ENCODE measurements at regions not wholly inside any gene's neighbourhood (a gene's known extent, or its start where the extent isn't known, plus 50 kb on each side); places are given as distances from the start of the nearest gene placed in this dataset.
A peak's percentile ranks its signal among the peaks of the same experiment; 100 is the strongest.

DNA sequence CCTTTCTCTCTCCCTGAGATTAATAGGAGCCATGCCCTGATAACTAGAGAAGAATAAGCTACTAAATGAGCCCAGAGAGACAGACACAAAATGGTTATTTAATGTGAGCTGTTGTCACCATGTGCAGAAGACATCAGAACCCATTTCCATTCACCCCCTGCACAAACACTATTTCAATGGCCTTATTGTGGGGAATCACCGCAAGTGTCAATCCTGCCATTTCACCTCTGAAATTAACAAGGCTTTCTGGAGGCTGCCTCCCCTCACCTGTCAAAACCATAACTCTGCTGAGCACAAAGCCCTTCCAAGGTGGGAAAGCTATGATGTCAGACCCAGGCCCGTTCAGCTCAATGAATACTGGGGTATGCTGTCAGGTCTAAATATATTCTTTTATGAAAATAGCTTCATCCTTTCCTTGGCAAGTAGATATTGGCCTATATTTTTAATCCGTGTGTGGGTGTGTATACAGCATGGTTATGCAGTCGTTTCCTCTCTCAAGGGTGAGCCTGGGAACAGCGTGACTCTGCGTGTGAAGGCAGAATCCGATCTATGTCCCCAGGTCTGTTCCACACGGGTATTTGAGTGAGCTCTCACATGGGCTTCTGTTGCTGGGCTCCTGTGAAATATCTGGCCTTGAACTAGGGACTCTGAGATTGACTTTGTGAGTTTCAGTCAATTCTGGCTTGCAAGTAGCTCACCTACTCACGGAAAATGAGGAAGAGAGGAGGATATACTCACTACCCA, 266.3 kb downstream of the FBXW7 start:
- no peak for DNase-seq

DNA sequence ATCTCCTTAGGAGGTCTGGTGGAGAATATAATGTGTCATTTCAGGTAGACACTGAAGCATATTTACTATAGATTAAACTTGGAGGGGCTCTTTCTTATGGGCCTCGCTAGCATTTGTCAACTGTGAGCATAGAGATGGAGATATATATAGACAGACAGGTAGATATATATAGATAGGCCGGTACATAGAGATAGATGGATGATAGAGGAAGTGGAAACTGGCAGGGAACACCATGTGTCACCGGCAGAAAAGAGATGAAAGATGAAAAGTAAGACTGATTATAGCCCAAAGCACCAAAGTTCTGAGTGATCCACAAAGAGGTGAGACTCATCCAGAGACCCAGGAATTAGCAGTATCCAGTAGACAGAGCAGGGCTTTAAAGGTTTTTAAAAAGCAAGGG, 268.1 kb downstream of the FBXW7 start:
- DNase-seq, result no peak

DNA sequence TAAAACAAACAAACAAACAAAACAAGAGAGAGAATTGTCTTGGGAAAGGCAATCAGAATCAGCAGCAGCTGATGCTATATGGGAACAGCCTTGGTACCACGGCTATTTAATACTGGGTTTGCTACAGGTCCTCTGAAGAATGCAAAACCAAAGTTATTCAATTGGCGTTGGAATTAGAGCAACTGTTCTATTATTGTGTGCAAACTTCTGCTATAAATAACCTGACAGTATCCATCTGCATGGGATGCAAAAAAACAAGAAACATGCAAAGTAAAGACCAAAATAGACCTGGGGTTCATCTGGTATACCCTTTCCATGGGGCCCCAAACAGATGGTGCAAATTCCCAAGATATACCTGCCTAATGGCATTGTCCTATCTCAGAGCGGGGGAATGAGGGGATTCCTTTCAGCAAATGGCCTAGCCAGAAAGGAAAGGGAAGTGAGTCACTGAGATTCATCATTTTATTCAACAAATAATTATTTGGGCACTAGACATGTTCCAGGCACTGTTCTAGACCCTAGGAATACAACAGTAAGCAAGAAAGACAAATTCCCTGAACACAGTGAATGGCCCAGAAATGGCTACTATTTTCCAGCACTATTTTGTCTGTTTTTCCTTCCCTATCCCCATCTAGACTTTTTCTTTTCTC, 268.9 kb downstream of the FBXW7 start:
- DNase-seq, result no peak

DNA sequence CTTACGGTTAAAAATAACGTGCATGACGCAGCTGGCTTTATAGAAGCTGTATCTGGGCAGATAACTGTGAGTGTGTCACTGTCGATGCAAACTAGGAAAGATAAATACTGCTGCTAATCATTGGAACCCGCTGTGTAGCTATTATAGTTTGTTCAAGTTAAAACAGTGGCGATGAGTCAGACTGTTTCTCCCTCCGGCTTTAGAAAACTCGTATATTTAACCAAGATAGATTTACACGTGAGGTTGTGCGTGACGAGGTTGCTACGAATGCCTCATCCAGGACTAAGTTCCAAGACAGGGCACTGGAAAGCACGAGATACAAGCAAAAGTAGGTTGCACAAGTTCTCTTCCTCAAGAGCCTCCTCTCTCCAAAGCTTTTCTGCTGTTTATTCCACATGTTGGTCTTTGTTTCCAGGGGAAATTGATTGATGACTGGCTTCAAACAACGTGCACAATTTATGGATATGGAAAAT, 270.7 kb downstream of the FBXW7 start:
- peak; percentile 74 for DNase-seq

DNA sequence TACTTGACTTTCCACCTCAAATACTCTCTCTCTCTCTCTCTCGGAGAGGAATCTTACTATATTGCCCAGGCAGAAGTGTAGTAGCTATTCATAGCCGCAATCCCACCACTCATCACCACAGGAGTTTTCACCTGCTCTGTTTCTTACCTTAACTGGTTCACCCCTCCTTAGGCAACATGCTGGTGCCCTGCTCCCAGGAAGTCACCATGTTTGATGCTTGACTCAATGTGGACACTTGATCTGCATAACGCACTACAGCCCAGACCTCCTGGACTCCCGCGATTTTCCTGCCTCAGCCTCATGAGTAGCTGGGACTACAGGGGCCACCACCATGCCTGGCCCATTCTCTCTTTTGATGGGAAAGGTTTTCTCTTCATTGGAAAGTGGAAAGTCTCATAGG, 271.8 kb downstream of the FBXW7 start:
- no peak for DNase-seq

DNA sequence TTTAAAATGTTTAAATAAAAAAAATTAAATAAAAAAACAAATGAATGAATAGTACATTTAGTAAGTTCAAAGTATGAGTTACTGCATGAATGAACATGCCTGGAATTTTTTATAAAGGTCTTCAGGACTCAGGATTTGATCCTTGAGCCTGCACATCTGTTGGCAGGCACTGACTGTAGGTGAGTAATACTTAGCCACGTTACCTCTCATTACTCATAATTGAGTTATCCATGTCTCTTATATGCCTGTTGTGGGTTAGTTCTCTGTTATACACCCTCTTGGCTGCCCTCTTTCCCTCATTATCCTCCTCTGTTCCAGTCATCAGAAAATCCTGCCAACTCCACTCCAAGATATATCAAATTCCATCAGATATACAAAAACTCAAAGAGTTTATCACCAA, 276.0 kb downstream of the FBXW7 start:
- peak; percentile 77 for DNase-seq

DNA sequence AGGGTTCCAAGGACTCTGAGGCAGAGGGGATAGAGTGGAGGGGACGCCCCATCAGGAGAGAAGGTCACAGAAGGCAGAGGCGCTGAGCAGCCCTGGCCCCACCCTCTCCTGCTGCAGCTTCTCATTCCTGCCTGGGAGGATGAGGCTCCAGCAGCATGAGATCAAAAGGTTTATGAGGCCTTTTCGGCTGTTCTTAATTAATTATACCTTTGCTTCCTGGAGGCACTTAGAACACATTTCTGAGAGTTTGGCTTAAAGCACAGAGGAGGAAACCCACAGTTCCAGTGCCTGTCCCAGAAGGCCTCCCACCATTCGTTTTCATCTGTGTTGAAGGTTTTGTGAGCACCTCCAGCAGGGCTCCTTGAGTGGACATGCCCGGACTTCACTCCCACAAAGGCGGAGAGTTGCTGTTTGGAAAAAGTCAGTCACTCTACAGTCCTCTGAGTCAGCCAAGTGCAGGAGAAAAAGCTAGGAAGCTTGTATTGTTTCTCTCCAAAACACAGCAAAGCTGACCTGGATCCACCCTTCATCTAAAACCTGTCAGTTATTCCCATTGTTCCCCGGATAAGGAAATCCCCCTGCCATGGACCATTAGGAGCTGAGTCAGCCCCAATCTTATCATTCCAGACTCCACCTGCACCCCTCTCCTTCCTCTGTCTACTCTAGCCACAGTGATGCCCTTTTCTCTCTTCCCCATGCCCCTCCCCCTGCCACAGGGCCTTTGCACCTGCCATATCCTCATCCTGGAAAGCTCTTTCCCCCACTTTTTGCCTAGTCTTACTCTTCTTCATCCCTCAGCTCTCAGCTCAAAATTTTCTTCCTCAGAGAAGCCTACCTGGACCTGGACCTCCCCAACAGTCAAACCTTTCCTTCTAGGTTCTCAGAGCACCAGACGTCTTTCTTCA, 276.8 kb downstream of the FBXW7 start:
- DNase-seq, result peak; percentile 76

DNA sequence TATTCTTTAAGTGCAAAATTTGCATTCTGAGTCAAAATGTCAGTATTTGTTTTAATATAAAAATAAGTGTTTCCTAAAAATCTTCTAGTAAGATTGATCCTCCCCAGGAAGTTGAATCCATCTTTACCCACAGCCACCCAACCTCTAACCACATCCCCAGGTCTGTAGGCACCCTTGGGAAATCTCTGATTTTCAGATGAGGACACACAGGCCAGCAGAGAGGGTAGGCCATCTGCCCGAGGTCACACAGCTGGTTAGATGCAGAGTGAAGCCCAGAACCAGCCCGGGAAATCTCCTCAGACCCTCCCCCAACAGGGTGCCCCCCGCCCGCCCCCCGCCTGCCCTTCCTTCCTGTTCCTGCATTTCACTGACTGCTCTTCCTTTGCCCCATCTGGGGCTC, 277.5 kb downstream of the FBXW7 start:
- no peak for DNase-seq

DNA sequence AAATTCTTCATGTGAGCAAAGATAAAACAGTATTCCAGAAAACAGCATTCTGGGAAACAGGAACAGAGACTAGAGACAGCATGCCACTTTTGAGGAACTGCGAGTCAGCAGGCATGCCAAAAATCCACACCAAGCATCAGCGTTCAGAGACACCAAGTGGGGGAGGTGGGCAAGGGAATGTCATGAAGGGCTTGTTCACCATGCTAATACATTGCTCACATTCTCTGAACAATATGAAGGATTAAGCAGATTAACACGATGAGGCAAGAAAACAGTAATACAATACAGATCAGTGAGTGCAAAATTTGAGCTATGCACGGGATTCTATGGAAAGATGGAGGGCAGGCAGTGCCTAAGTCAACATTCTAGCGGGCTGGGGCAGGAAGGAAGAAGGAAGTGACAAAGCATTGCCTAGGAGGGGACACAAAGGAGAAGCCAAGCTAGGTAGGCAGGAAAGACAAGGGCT, 278.3 kb downstream of the FBXW7 start:
- peak; percentile 84 for DNase-seq

DNA sequence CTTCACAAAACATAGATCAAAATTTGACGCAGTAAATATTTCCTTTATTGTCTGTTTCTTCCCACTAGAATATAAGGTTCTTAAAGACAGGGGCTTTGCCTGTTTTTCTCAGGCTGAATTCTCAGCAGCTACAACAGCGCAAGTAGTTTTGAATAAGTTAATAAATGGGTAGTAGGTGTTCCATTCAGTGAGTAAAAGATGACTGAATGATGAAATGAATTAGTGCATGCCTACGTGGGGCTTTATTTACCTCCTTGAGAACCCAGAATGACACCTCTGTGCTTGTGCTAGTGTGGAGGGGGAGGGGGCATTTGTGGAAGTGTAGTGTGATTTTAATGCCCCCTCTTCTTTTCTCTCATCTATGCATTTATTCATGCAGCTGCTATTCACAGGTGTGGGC, 278.9 kb downstream of the FBXW7 start:
- DNase-seq, result no peak

DNA sequence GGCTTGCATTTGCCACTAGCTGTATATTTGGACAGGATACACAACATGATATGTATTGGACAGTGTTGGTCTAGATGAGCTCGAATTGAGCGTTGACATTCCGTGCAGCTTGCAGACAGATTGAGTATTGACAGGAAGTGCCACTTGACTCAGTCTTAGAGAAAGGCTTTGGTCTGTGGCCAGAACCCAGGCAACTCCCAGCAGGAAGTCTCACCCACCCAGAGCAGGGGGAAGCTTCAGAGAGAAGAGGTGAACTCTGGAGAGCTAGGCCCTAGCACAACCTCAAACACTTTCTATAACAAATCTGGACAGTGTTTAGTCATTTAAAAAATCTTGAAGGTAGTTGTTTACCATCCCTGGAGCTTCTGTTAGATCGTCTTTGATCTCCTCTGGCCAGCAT, 280.5 kb downstream of the FBXW7 start:
- DNase-seq, result peak; percentile 48

DNA sequence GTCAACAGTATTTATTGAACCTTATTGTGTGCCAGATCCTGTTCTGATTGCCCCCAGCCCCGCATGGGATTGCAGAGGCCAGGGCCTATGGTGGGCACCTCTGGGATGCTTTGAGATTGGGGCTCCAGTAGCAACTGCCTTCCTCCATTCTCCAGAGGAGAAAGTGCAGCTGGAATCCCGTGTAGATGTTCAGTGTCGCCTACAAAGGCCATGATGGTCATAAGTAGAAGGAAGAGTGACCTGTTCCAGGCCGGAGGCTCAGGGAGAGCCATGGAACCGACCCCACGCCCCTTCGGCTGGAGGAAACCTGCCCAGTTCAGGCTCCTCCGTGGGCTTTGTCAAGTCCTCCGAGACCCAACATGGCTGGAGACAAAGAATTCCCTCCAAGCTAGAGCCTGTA, 287.5 kb downstream of the FBXW7 start:
- no peak for DNase-seq

DNA sequence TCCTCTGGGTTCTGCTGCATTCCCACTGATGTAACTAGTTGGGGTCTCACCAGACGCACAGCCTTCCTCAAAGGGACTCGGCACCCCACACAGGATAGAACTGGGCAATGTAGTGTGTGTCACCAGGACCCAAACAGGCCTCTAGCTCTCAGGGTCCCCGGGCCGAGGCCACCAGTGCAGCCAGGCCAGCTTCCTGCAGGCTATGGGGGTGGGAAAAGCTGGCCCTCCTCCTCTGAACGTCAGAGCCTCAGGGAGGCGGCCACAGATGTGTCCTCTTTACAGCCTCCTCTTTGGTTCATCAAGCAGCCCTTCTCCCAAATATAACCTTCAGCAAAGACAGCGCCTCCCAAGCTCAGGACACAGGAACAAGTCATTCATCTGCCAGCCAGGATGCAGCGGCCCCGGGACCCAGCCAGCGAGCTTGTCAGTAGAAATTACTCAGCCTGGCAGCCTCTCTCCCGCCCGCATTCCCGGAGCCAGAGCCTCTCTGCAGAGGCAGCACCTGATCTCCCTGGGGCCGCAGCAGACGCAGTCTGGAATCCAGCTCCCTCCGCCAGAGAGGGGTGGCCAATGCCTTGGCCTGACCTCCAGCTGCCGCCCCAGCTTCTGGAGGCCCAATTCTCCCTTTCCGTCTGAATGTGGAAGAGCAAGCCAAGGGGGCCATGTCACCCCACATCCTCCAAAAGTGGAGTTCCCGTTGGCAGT, 288.5 kb downstream of the FBXW7 start:
- no peak for DNase-seq

DNA sequence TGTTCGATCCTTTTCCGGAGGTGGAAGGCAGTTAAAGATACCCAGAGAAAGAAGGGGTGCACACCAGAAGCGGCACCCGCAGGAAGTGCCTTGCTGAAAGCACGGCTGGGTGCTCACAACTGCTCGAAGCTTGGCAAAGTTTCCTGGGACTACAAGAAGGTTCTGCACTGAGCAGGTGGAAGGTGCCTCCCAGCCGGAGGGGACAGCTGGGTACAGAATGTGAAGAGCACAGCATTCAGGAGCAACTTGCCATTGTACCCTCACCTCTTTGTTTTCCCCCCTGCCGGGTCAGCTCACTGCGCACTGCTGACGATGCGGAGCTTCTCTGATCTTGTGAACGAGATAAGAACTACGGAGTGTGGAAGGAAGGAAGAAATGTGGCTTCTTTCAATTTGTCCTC, 289.2 kb downstream of the FBXW7 start:
- DNase-seq, result no peak

DNA sequence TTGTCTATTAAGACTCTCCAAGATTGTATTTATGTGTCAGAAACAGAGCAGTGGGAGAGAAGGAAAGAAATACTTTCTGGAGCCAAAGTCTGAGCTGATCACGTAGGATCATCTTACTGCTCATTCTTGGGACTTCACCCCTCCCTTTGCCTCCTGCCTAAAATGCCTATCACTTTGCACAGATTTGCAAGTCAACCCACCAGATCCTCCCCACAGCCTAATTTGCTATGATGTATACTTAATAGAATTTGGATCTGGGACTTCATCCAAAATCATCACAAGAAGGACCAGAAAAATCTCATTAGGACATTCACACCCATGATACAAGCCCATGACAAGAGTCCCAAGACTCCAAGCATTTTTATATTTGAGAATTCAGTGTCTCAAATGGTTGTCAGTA, 290.2 kb downstream of the FBXW7 start:
- peak; percentile 24 for DNase-seq

DNA sequence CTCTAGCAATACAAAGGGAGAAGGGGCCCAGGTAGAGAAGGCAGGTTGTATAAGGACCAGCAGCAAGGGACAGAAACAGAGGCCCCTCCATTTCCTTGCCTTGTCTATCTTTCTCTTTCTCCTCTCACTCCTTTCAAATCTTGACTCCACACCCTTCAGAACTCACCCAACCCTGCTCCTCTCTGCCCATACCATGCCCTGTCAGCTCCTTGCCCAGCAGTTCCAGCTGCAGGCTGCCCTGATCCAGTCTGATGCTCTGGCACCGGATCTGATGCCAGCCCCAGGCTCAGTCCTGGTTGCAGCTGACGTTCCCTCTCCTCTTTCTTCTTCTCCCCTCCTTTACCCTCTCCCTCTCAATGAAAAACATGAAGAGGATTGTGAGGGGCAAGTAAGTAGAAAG, 291.2 kb downstream of the FBXW7 start:
- DNase-seq, result no peak

DNA sequence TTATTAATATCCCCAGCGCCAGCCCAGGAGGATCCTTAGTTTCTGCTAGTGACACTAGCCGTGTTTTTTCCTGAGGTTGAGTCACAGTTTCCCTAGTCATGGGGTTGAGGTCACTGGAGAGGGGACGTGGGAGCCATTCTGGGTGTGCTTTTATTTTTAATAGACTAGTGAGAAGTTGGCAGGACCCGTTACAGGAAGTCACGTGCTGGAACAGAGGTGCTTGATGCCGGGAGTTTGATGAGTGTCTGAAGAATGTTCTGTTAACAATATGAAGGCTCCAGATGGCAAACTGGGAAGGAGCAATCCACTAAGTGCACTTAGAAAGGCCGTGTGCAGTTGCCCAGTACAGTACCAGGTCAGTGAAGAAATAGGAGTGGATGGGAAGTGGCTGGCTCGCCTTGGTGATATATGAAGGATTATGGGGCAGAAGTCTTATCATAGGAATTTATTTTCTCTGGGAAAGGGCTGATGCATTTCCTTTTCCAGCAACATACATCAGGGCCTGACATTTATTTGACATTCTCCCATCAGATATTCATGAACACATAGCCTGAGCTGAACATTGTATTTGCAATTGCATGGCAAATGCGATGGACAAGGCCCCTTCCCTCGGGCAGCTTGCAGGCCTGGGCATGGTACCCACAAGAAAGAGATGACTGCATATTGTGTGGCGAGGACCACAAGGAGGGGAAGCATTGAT, 291.8 kb downstream of the FBXW7 start:
- no peak for DNase-seq

DNA sequence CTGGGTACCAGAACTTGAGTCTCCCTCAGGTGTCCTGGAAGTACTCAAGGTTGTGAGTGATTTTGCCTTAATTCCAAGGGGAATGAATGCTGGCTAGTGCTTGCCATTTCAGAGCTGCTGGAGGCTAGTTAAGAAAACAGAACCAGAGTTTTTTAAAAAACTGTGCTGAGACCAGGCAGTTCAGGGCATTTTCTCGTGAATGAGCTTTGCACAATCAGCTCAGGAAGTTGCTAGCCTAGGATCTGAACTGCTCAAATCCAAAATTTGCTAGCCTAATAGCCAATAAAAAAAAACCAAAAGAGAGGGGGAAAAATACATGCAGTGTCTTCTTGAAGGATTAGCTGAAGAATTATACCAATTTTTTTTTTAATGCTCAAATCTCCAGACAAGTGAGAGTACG, 292.7 kb downstream of the FBXW7 start:
- DNase-seq, result no peak

DNA sequence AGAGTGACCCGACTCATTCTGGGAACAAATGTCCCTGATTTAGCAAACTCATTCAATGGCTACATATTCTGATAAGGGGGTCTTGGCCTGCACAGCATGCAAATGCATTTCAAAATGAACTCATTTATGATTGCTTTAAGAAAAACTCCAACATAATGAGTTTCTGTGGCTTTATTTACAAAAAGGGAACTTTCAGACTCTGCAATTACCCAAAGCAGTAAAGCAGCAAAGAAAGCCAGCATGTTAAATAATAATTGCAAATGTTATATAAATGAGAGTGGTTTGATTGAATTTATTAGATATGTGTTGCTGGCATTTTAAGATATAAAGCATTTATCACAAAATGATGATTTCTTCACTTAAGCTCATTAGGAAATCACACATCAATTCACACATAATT, 295.7 kb downstream of the FBXW7 start:
- no peak for DNase-seq

DNA sequence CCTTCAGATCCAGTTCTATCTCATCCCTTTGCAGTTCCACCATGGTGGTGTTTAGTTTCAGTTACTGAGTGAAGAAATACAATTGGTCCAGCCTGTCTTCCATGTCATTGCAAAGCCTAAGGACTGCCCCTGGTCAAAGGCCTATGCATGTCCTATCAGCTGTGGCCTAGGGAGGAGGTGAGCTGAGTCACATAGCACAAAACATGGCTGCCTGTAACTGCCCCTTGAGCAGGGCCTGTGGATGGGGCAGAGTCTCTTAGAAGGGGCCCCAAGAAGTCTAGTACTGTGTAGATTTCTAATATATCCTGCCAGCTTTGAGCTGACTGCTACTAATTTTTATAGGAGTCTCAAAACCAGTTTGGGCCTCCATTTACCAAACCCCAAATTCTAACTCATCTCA, 296.7 kb downstream of the FBXW7 start:
- no peak for DNase-seq

DNA sequence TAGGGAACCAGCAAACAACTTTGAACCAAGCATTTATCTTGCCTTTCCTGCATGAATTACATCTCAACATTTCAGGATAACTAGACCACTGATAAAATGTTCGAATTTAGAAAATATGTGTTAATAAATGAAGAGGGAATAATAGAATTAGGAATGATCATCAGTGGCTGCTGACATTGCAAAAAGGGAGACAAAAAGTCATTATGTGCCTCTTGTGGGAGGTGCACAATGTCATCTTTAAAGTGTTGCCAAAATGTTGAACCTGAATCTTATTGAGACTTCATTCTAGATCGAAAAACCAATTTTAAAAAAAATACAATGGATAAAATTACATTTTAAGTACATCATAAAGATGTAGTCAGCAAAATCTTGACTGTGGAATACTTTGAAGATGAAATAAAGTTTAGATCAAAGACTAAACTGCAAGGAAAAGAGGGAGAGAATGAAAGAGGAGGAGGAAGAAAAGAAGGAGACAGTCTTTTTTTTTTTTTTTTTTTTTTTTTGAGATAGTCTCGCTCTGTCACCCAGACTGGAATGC, 299.3 kb downstream of the FBXW7 start:
- no peak for DNase-seq

DNA sequence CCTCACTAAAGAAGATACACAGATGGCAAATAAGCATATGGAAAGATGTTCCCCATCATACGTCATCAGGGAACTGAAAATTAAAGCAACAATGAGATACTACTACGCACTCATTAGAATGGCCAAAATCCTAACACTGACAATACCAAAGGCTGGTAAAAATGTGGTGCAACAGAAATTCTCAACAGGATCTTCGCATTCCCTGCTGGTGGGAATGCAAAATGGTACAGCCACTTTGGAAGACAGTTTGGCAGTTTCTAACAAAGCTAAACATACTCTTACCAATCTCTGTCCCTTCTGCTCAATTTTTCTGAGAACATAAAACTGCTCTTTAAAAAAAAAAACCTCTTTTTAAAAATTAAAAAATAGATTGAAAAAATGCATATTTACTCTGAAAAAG, 300.2 kb downstream of the FBXW7 start:
- DNase-seq, result no peak

All from fibroblast of skin of abdomen (primary cell).